GM23338 (cell line): ENCODE measurements at regions not wholly inside any gene's neighbourhood (a gene's known extent, or its start where the extent isn't known, plus 50 kb on each side); places are given as distances from the start of the nearest gene placed in this dataset.

ENCODE experiments used
- ATAC-seq: fragments of 200-7000 bp; cut with Tn5 transposase; 3 replicates; pipeline ENCODE4 v1.9.1; 2020
- DNase-seq: peaks from one replicate; pipeline ENCODE4 v3.0.0-alpha.2; 2015; ENCODE audit warnings: low spot score
- H2AFZ ChIP-seq: fragments of 200-600 bp; sonication (generic); 2 replicates; pipeline ENCODE4 v1.8.0; 2016; ENCODE audit warnings: antibody characterized with exemption, mild to moderate bottlenecking, moderate library complexity
- H3F3A ChIP-seq: fragments of 200-600 bp; sonication (generic); replicated peaks from 2 replicates; pipeline ENCODE4 v1.8.0; 2017; ENCODE audit warnings: antibody characterized with exemption, mixed run types, low read depth
- H3K27ac ChIP-seq: fragments of 200-600 bp; sonication (generic); 2 replicates; pipeline ENCODE4 v1.6.1; 2016; ENCODE audit warnings: low read depth
- H3K27me3 ChIP-seq: fragments of 200-600 bp; sonication (generic); 2 replicates; pipeline ENCODE4 v1.8.0; 2016; ENCODE audit warnings: mild to moderate bottlenecking, mixed run types, moderate library complexity; ENCODE audit not compliant: insufficient read depth
- H3K36me3 ChIP-seq: fragments of 200-600 bp; sonication (generic); 2 replicates; pipeline ENCODE4 v1.8.0; 2016; ENCODE audit warnings: mild to moderate bottlenecking; ENCODE audit not compliant: insufficient read depth
- H3K4me1 ChIP-seq: fragments of 200-600 bp; sonication (generic); 2 replicates; pipeline ENCODE4 v1.8.0; 2016; ENCODE audit warnings: mild to moderate bottlenecking, moderate library complexity; ENCODE audit not compliant: insufficient read depth
- H3K4me2 ChIP-seq: fragments of 200-600 bp; sonication (generic); 2 replicates; pipeline ENCODE4 v1.7.1; 2017; ENCODE audit warnings: mixed run types
- H3K4me3 ChIP-seq: fragments of 200-600 bp; sonication (generic); 2 replicates; pipeline ENCODE4 v1.6.1; 2016; ENCODE audit warnings: mixed run types
- H3K79me2 ChIP-seq: fragments of 200-600 bp; sonication (generic); replicated peaks from 2 replicates; pipeline ENCODE4 v1.8.0; 2017; ENCODE audit warnings: mild to moderate bottlenecking; ENCODE audit not compliant: insufficient read depth
- H3K9me2 ChIP-seq: fragments of 200-600 bp; sonication (generic); 2 replicates; pipeline ENCODE4 v1.8.0; 2017; ENCODE audit not compliant: insufficient read depth
- H4K20me1 ChIP-seq: fragments of 200-600 bp; sonication (generic); replicated peaks from 2 replicates; pipeline ENCODE4 v1.8.0; 2017; ENCODE audit warnings: mild to moderate bottlenecking; ENCODE audit not compliant: insufficient read depth
- H3K27ac Mint-ChIP-seq: 2 replicates; pipeline ENCODE4 v1.8.0; 2020; ENCODE audit warnings: inconsistent platforms, mild to moderate bottlenecking, moderate library complexity, mixed read lengths
- H3K27me3 Mint-ChIP-seq: 3 replicates; pipeline ENCODE4 v1.8.0; 2022; ENCODE audit warnings: low read depth, mild to moderate bottlenecking, moderate library complexity, mixed read lengths, inconsistent platforms; ENCODE audit not compliant: insufficient read depth, poor library complexity
- H3K36me3 Mint-ChIP-seq: 3 replicates; pipeline ENCODE4 v1.8.0; 2021; ENCODE audit warnings: low read depth, mild to moderate bottlenecking, inconsistent platforms, moderate library complexity, mixed read lengths
- H3K4me1 Mint-ChIP-seq: 3 replicates; pipeline ENCODE4 v1.8.0; 2020; ENCODE audit warnings: mild to moderate bottlenecking, inconsistent platforms, mixed read lengths
- H3K4me3 Mint-ChIP-seq: 3 replicates; pipeline ENCODE4 v1.8.0; 2021; ENCODE audit warnings: moderate library complexity, mild to moderate bottlenecking, inconsistent platforms, mixed read lengths
- H3K9me3 Mint-ChIP-seq: 3 replicates; pipeline ENCODE4 v1.8.0; 2020; ENCODE audit warnings: moderate library complexity, mild to moderate bottlenecking, inconsistent platforms, mixed read lengths
- CREB1 ChIP-seq: fragments of 250-450 bp; sonication (Bioruptor Pico); IDR thresholded peaks from 2 replicates; pipeline ENCODE4 v1.5.0; 2020; ENCODE audit warnings: low read depth, mild to moderate bottlenecking, moderate library complexity
- CTCF ChIP-seq, 2 experiments: fragments of 200-600 bp in 1 of 2; sonication (generic) in 1 of 2; conservative IDR thresholded peaks; 2 replicates each; pipeline versions ENCODE4 v1.5.1 to v1.6.1; 2016 to 2017; ENCODE audit warnings: antibody characterized with exemption in 2 of 2, low read depth in 2 of 2, mild to moderate bottlenecking in 2 of 2, moderate library complexity in 1 of 2
- ETS1 ChIP-seq: IDR thresholded peaks from 2 replicates; pipeline ENCODE4 v1.6.1; 2016; ENCODE audit warnings: antibody characterized with exemption
- EZH2 ChIP-seq: fragments of 200-600 bp; sonication (generic); IDR thresholded peaks from one replicate; pipeline ENCODE4 v1.8.0; 2017; ENCODE audit warnings: antibody characterized with exemption, mild to moderate bottlenecking, low read depth; ENCODE audit not compliant: unreplicated experiment
- EZH2phosphoT487 ChIP-seq: fragments of 200-600 bp; sonication (generic); IDR thresholded peaks from one replicate; pipeline ENCODE4 v1.8.1; 2018; ENCODE audit warnings: antibody characterized with exemption; ENCODE audit not compliant: unreplicated experiment
- JUNB ChIP-seq: IDR thresholded peaks from one replicate; pipeline ENCODE4 v1.6.1; 2016; ENCODE audit warnings: antibody characterized with exemption; ENCODE audit not compliant: unreplicated experiment
- NANOG ChIP-seq: IDR thresholded peaks from 2 replicates; pipeline ENCODE4 v1.6.1; 2016; ENCODE audit warnings: antibody characterized with exemption, borderline replicate concordance
- POLR2AphosphoS5 ChIP-seq: IDR thresholded peaks from 2 replicates; pipeline ENCODE4 v1.6.1; 2016; ENCODE audit warnings: antibody characterized with exemption, low read depth
- STAT1 ChIP-seq: IDR thresholded peaks from one replicate; pipeline ENCODE4 v1.6.1; 2016; ENCODE audit warnings: antibody characterized with exemption; ENCODE audit not compliant: unreplicated experiment
- ZNF114 ChIP-seq: fragments of 250-450 bp; sonication (Bioruptor Pico); IDR thresholded peaks from 2 replicates; pipeline ENCODE4 v1.5.0; 2020; ENCODE audit warnings: mild to moderate bottlenecking, moderate library complexity
- ZNF331 ChIP-seq: fragments of 250-450 bp; sonication (Bioruptor Pico); IDR thresholded peaks from 2 replicates; pipeline ENCODE4 v1.5.0; 2020; ENCODE audit warnings: low read depth, mild to moderate bottlenecking, moderate library complexity
- TF ChIP-seq, protein P1 (sequence below): fragments of 250-450 bp; sonication (Bioruptor Pico); IDR thresholded peaks from 2 replicates; pipeline ENCODE4 v1.5.0; 2020; ENCODE audit warnings: mild to moderate bottlenecking, moderate library complexity

DNA sequence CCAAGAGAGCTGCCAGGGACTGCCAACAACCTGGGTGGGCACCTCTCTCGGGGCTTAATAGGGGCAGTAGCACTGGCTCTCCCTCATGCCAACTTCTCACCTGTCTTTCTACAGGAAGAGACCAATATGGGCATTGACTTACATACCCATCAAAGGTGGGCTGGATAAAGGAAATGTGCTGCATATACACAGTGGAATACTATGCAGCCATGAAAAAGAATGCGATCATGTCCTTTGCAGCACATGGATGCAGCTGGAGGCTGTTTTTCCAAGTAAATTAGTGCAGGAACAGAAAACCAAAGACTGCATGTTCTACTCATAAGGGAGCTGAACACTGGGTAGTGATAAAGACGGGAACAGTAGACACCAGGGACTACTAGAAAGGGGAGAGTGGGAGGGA, 172.5 kb downstream of the URB2 start (continued):
- TF ChIP-seq ETS1 (no peak), STAT1 (no peak), JUNB (no peak), POLR2AphosphoS5 (no peak)

GRCh38 chr1:229803626-229804217, 177.7 kb downstream of the URB2 start:
- Histone ChIP-seq H3K27ac (no peak overlapping the region), H3K4me2 (no peak overlapping the region), H3K36me3 (peaks cover 7% of the 10 kb centered on the region; the same call in 1 of the 2 replicates), H4K20me1 (no peaks in the 10 kb centered on the region), H3K27me3 (no peaks in the 10 kb centered on the region), H2AFZ (no peak overlapping the region), H3K9me2 (0 out of 2 replicates have a peak, but pooled peaks cover 7% of the 10 kb centered on the region), H3F3A (no peaks in the 10 kb centered on the region), H3K79me2 (no peaks in the 10 kb centered on the region), H3K4me3 (no peak overlapping the region), H3K4me1 (no peaks in the 10 kb centered on the region)
- no peak for DNase-seq
- Mint-ChIP-seq H3K27ac (no peak overlapping the region), H3K27me3 (peaks cover 13% of the 10 kb centered on the region), H3K9me3 (peaks cover 35% of the 10 kb centered on the region), H3K4me3 (no peak overlapping the region), H3K4me1 (no peaks in the 10 kb centered on the region), H3K36me3 (peaks cover 19% of the 10 kb centered on the region)
- no peak for ATAC-seq
- TF ChIP-seq, protein P1, sequence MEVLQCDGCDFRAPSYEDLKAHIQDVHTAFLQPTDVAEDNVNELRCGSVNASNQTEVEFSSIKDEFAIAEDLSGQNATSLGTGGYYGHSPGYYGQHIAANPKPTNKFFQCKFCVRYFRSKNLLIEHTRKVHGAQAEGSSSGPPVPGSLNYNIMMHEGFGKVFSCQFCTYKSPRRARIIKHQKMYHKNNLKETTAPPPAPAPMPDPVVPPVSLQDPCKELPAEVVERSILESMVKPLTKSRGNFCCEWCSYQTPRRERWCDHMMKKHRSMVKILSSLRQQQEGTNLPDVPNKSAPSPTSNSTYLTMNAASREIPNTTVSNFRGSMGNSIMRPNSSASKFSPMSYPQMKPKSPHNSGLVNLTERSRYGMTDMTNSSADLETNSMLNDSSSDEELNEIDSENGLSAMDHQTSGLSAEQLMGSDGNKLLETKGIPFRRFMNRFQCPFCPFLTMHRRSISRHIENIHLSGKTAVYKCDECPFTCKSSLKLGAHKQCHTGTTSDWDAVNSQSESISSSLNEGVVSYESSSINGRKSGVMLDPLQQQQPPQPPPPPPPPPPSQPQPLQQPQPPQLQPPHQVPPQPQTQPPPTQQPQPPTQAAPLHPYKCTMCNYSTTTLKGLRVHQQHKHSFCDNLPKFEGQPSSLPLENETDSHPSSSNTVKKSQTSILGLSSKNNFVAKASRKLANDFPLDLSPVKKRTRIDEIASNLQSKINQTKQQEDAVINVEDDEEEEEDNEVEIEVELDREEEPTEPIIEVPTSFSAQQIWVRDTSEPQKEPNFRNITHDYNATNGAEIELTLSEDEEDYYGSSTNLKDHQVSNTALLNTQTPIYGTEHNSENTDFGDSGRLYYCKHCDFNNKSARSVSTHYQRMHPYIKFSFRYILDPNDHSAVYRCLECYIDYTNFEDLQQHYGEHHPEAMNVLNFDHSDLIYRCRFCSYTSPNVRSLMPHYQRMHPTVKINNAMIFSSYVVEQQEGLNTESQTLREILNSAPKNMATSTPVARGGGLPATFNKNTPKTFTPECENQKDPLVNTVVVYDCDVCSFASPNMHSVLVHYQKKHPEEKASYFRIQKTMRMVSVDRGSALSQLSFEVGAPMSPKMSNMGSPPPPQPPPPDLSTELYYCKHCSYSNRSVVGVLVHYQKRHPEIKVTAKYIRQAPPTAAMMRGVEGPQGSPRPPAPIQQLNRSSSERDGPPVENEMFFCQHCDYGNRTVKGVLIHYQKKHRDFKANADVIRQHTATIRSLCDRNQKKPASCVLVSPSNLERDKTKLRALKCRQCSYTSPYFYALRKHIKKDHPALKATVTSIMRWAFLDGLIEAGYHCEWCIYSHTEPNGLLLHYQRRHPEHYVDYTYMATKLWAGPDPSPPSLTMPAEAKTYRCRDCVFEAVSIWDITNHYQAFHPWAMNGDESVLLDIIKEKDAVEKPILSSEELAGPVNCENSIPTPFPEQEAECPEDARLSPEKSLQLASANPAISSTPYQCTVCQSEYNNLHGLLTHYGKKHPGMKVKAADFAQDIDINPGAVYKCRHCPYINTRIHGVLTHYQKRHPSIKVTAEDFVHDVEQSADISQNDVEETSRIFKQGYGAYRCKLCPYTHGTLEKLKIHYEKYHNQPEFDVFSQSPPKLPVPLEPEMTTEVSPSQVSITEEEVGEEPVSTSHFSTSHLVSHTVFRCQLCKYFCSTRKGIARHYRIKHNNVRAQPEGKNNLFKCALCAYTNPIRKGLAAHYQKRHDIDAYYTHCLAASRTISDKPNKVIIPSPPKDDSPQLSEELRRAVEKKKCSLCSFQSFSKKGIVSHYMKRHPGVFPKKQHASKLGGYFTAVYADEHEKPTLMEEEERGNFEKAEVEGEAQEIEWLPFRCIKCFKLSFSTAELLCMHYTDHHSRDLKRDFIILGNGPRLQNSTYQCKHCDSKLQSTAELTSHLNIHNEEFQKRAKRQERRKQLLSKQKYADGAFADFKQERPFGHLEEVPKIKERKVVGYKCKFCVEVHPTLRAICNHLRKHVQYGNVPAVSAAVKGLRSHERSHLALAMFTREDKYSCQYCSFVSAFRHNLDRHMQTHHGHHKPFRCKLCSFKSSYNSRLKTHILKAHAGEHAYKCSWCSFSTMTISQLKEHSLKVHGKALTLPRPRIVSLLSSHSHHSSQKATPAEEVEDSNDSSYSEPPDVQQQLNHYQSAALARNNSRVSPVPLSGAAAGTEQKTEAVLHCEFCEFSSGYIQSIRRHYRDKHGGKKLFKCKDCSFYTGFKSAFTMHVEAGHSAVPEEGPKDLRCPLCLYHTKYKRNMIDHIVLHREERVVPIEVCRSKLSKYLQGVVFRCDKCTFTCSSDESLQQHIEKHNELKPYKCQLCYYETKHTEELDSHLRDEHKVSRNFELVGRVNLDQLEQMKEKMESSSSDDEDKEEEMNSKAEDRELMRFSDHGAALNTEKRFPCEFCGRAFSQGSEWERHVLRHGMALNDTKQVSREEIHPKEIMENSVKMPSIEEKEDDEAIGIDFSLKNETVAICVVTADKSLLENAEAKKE (CRISPR knock-in tag), result no peak
- no peak for TF ChIP-seq EZH2
- no peak for TF ChIP-seq ZNF331 (CRISPR knock-in tag)
- no peak for TF ChIP-seq ZNF114 (CRISPR knock-in tag)
- TF ChIP-seq JUNB, result no peak
- no peak for TF ChIP-seq ETS1
- TF ChIP-seq CTCF (conservative IDR thresholded peaks at IDR 0.05; ENCODE audit: low read depth in 2 of 2), result no peak
- no peak for TF ChIP-seq POLR2AphosphoS5
- TF ChIP-seq CREB1, result no peak
- no peak for TF ChIP-seq STAT1
- TF ChIP-seq EZH2phosphoT487, result no peak
- no peak for TF ChIP-seq NANOG
